ENCODE measurements at regions not wholly inside any gene's neighbourhood (a gene's known extent, or its start where the extent isn't known, plus 50 kb on each side); places are given as distances from the start of the nearest gene placed in this dataset.

- H3K36me3 ChIP-seq (ENCODE audit: insufficient read depth) = no peaks in the 10 kb centered on the region
- no peak overlapping the region for H3K27ac Mint-ChIP-seq
- H3K27me3 ChIP-seq (ENCODE audit: insufficient read depth) = no peaks in the 10 kb centered on the region
- peaks cover 8% of the 10 kb centered on the region; the same call in 1 of the 2 replicates for H3K9me2 ChIP-seq (ENCODE audit: insufficient read depth)
- peak overlapping the region; percentile 20; the same call in 1 of the 2 replicates for H3K4me2 ChIP-seq
- no peak overlapping the region for H3K4me3 ChIP-seq
- H3K36me3 Mint-ChIP-seq (ENCODE audit: low read depth) = no peaks in the 10 kb centered on the region
- no peaks in the 10 kb centered on the region for H3F3A ChIP-seq (replicated peaks; ENCODE audit: low read depth)
- H2AFZ ChIP-seq = no peak overlapping the region
- H3K4me3 Mint-ChIP-seq = no peak overlapping the region
- H4K20me1 ChIP-seq (replicated peaks; ENCODE audit: insufficient read depth) = no peaks in the 10 kb centered on the region
- TF ChIP-seq EZH2 (IDR thresholded peaks at IDR 0.05; ENCODE audit: low read depth, unreplicated experiment) (no peak), STAT1 (IDR thresholded peaks at IDR 0.05; ENCODE audit: unreplicated experiment) (no peak), CREB1 (CRISPR knock-in tag; IDR thresholded peaks at IDR 0.05; ENCODE audit: low read depth) (no peak), EZH2phosphoT487 (IDR thresholded peaks at IDR 0.05; ENCODE audit: unreplicated experiment) (no peak), ZNF114 (CRISPR knock-in tag; IDR thresholded peaks at IDR 0.05) (no peak), NANOG (IDR thresholded peaks at IDR 0.05; ENCODE audit: borderline replicate concordance) (no peak), POLR2AphosphoS5 (IDR thresholded peaks at IDR 0.05; ENCODE audit: low read depth) (no peak), JUNB (IDR thresholded peaks at IDR 0.05; ENCODE audit: unreplicated experiment) (no peak)
- TF ChIP-seq, protein P1, sequence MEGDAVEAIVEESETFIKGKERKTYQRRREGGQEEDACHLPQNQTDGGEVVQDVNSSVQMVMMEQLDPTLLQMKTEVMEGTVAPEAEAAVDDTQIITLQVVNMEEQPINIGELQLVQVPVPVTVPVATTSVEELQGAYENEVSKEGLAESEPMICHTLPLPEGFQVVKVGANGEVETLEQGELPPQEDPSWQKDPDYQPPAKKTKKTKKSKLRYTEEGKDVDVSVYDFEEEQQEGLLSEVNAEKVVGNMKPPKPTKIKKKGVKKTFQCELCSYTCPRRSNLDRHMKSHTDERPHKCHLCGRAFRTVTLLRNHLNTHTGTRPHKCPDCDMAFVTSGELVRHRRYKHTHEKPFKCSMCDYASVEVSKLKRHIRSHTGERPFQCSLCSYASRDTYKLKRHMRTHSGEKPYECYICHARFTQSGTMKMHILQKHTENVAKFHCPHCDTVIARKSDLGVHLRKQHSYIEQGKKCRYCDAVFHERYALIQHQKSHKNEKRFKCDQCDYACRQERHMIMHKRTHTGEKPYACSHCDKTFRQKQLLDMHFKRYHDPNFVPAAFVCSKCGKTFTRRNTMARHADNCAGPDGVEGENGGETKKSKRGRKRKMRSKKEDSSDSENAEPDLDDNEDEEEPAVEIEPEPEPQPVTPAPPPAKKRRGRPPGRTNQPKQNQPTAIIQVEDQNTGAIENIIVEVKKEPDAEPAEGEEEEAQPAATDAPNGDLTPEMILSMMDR (conservative IDR thresholded peaks at IDR 0.05; ENCODE audit: low read depth in 2 of 2) = no peak
- TF ChIP-seq, protein P2, sequence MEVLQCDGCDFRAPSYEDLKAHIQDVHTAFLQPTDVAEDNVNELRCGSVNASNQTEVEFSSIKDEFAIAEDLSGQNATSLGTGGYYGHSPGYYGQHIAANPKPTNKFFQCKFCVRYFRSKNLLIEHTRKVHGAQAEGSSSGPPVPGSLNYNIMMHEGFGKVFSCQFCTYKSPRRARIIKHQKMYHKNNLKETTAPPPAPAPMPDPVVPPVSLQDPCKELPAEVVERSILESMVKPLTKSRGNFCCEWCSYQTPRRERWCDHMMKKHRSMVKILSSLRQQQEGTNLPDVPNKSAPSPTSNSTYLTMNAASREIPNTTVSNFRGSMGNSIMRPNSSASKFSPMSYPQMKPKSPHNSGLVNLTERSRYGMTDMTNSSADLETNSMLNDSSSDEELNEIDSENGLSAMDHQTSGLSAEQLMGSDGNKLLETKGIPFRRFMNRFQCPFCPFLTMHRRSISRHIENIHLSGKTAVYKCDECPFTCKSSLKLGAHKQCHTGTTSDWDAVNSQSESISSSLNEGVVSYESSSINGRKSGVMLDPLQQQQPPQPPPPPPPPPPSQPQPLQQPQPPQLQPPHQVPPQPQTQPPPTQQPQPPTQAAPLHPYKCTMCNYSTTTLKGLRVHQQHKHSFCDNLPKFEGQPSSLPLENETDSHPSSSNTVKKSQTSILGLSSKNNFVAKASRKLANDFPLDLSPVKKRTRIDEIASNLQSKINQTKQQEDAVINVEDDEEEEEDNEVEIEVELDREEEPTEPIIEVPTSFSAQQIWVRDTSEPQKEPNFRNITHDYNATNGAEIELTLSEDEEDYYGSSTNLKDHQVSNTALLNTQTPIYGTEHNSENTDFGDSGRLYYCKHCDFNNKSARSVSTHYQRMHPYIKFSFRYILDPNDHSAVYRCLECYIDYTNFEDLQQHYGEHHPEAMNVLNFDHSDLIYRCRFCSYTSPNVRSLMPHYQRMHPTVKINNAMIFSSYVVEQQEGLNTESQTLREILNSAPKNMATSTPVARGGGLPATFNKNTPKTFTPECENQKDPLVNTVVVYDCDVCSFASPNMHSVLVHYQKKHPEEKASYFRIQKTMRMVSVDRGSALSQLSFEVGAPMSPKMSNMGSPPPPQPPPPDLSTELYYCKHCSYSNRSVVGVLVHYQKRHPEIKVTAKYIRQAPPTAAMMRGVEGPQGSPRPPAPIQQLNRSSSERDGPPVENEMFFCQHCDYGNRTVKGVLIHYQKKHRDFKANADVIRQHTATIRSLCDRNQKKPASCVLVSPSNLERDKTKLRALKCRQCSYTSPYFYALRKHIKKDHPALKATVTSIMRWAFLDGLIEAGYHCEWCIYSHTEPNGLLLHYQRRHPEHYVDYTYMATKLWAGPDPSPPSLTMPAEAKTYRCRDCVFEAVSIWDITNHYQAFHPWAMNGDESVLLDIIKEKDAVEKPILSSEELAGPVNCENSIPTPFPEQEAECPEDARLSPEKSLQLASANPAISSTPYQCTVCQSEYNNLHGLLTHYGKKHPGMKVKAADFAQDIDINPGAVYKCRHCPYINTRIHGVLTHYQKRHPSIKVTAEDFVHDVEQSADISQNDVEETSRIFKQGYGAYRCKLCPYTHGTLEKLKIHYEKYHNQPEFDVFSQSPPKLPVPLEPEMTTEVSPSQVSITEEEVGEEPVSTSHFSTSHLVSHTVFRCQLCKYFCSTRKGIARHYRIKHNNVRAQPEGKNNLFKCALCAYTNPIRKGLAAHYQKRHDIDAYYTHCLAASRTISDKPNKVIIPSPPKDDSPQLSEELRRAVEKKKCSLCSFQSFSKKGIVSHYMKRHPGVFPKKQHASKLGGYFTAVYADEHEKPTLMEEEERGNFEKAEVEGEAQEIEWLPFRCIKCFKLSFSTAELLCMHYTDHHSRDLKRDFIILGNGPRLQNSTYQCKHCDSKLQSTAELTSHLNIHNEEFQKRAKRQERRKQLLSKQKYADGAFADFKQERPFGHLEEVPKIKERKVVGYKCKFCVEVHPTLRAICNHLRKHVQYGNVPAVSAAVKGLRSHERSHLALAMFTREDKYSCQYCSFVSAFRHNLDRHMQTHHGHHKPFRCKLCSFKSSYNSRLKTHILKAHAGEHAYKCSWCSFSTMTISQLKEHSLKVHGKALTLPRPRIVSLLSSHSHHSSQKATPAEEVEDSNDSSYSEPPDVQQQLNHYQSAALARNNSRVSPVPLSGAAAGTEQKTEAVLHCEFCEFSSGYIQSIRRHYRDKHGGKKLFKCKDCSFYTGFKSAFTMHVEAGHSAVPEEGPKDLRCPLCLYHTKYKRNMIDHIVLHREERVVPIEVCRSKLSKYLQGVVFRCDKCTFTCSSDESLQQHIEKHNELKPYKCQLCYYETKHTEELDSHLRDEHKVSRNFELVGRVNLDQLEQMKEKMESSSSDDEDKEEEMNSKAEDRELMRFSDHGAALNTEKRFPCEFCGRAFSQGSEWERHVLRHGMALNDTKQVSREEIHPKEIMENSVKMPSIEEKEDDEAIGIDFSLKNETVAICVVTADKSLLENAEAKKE (CRISPR knock-in tag; IDR thresholded peaks at IDR 0.05) = no peak
- TF ChIP-seq, protein P3, sequence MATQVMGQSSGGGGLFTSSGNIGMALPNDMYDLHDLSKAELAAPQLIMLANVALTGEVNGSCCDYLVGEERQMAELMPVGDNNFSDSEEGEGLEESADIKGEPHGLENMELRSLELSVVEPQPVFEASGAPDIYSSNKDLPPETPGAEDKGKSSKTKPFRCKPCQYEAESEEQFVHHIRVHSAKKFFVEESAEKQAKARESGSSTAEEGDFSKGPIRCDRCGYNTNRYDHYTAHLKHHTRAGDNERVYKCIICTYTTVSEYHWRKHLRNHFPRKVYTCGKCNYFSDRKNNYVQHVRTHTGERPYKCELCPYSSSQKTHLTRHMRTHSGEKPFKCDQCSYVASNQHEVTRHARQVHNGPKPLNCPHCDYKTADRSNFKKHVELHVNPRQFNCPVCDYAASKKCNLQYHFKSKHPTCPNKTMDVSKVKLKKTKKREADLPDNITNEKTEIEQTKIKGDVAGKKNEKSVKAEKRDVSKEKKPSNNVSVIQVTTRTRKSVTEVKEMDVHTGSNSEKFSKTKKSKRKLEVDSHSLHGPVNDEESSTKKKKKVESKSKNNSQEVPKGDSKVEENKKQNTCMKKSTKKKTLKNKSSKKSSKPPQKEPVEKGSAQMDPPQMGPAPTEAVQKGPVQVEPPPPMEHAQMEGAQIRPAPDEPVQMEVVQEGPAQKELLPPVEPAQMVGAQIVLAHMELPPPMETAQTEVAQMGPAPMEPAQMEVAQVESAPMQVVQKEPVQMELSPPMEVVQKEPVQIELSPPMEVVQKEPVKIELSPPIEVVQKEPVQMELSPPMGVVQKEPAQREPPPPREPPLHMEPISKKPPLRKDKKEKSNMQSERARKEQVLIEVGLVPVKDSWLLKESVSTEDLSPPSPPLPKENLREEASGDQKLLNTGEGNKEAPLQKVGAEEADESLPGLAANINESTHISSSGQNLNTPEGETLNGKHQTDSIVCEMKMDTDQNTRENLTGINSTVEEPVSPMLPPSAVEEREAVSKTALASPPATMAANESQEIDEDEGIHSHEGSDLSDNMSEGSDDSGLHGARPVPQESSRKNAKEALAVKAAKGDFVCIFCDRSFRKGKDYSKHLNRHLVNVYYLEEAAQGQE (IDR thresholded peaks at IDR 0.05; ENCODE audit: unreplicated experiment) = no peak
- peaks cover 6% of the 10 kb centered on the region; the same call in 1 of the 3 replicates for H3K9me3 Mint-ChIP-seq
- H3K27ac ChIP-seq (ENCODE audit: low read depth) = no peak overlapping the region
- no peak for DNase-seq (ENCODE audit: low spot score)
- peaks cover 2% of the 10 kb centered on the region for H3K27me3 Mint-ChIP-seq (ENCODE audit: insufficient read depth, low read depth, poor library complexity)
- peaks cover 11% of the 10 kb centered on the region for H3K4me1 ChIP-seq (ENCODE audit: insufficient read depth)
- H3K79me2 ChIP-seq (replicated peaks; ENCODE audit: insufficient read depth) = no peaks in the 10 kb centered on the region
- no peak for ATAC-seq
- peaks cover 14% of the 10 kb centered on the region for H3K4me1 Mint-ChIP-seq
These were observed 62.8 kb upstream of the IL33 start for GRCh38 chr9:6152788-6153187.

Data from GM23338 (cell line).